Breast epithelium (tissue), 3 donors: ENCODE measurements at regions not wholly inside any gene's neighbourhood (a gene's known extent, or its start where the extent isn't known, plus 50 kb on each side); places are given as distances from the start of the nearest gene placed in this dataset.

Experiments used
- POLR2A ChIP-seq: fragments of 450-650 bp; IDR thresholded peaks from one replicate; pipeline ENCODE4 v1.6.1; 2016; ENCODE audit warnings: antibody characterized with exemption, mild to moderate bottlenecking, moderate library complexity
- POLR2AphosphoS5 ChIP-seq, 3 donors: sonication (generic); formaldehyde crosslinking; IDR thresholded peaks; one replicate each; pipeline ENCODE4 v1.6.1; 2017; ENCODE audit warnings: antibody characterized with exemption in 3 of 3
- TF ChIP-seq, protein P1 (sequence below), 3 donors: fragments of 450-650 bp; IDR thresholded peaks; one replicate each; pipeline ENCODE4 v1.5.1; 2016 to 2017; ENCODE audit warnings: antibody characterized with exemption in 3 of 3, mild to moderate bottlenecking in 3 of 3, moderate library complexity in 3 of 3

DNA sequence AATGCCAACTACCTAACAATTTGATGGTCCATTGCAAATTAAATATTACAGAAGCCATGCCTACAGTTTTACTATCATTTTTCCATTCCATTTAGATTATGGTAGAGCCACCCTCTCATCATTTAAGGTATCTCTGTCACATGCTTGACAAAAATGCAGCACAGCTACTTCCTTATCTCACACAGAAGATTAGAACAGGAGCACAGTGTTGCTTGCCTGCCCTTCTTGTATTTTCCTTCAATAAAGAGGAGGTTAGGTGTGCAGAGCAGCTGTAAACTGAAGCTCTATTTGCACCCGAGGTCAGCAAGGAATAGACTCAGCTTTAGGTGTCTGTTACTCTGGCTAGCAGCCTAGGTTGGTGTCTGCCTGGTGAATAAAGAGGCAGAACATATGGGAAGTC lies 51.5 kb upstream of the ATP10B start:
- TF ChIP-seq POLR2A (no peak), POLR2AphosphoS5 (IDR thresholded peaks at IDR 0.05) (no peak)
- TF ChIP-seq, protein P1, sequence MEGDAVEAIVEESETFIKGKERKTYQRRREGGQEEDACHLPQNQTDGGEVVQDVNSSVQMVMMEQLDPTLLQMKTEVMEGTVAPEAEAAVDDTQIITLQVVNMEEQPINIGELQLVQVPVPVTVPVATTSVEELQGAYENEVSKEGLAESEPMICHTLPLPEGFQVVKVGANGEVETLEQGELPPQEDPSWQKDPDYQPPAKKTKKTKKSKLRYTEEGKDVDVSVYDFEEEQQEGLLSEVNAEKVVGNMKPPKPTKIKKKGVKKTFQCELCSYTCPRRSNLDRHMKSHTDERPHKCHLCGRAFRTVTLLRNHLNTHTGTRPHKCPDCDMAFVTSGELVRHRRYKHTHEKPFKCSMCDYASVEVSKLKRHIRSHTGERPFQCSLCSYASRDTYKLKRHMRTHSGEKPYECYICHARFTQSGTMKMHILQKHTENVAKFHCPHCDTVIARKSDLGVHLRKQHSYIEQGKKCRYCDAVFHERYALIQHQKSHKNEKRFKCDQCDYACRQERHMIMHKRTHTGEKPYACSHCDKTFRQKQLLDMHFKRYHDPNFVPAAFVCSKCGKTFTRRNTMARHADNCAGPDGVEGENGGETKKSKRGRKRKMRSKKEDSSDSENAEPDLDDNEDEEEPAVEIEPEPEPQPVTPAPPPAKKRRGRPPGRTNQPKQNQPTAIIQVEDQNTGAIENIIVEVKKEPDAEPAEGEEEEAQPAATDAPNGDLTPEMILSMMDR (IDR thresholded peaks at IDR 0.05): no peak
